Hepatocyte (in vitro differentiated cells): ENCODE measurements at regions not wholly inside any gene's neighbourhood (a gene's known extent, or its start where the extent isn't known, plus 50 kb on each side); places are given as distances from the start of the nearest gene placed in this dataset.

Experiments used
- EZH2 ChIP-seq: fragments of 200-600 bp; sonication (generic); IDR thresholded peaks from 2 replicates; pipeline ENCODE4 v1.6.1; 2016; ENCODE audit warnings: antibody characterized with exemption, mild to moderate bottlenecking, borderline replicate concordance
- TF ChIP-seq, protein P1 (sequence below): fragments of 200-600 bp; sonication (generic); IDR thresholded peaks from 2 replicates; pipeline ENCODE4 v1.5.1; 2016; ENCODE audit warnings: antibody characterized with exemption, mild to moderate bottlenecking; ENCODE audit not compliant: poor library complexity

DNA sequence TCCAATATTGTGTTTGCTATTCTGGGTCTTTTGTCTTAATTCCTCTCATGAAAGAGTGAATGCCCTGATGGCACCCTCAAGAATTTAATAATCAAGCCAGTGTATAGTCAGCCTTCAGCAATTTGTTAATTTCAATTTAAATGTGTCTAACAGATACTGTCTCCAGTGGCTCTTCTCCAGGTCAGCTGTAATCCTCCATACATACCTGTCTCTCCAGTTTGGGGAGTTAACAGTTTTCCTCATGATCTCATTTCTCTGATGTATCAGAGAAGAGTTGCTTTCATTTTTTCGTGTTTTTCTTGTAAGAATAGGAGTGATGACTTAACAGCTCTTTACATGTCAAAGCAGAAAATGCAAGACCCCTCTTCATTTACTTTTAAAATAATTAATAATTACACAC is 500.3 kb upstream of the RORB start:
- TF ChIP-seq, protein P1, sequence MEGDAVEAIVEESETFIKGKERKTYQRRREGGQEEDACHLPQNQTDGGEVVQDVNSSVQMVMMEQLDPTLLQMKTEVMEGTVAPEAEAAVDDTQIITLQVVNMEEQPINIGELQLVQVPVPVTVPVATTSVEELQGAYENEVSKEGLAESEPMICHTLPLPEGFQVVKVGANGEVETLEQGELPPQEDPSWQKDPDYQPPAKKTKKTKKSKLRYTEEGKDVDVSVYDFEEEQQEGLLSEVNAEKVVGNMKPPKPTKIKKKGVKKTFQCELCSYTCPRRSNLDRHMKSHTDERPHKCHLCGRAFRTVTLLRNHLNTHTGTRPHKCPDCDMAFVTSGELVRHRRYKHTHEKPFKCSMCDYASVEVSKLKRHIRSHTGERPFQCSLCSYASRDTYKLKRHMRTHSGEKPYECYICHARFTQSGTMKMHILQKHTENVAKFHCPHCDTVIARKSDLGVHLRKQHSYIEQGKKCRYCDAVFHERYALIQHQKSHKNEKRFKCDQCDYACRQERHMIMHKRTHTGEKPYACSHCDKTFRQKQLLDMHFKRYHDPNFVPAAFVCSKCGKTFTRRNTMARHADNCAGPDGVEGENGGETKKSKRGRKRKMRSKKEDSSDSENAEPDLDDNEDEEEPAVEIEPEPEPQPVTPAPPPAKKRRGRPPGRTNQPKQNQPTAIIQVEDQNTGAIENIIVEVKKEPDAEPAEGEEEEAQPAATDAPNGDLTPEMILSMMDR = no peak
- no peak for TF ChIP-seq EZH2
